ENCODE measurements at regions not wholly inside any gene's neighbourhood (a gene's known extent, or its start where the extent isn't known, plus 50 kb on each side); places are given as distances from the start of the nearest gene placed in this dataset.

DNA sequence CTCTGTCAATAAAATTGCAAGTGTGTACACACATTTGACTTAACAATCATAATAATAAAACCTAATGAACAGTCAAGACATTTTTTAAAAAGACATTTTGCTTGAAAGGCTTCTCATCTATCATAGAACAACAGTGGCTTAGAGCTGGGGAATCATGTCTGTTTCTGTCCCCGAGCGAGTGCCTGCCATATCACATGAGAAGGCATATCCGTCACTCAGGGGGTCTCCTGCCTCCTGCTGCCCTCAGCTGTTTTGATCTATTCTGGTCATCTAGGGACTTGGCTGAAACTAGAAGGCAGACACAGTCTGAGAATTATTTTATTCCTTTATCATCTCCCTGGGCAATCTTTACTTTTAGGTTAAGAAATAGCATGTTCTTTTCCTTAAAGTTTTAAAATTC, 278.7 kb upstream of the KLF6 start:
- no peak for TF ChIP-seq CTCF (conservative IDR thresholded peaks at IDR 0.05; ENCODE audit: low read depth, low read length)
- no peak overlapping the region for H3K4me3 ChIP-seq (ENCODE audit: low read depth, low read length)
- no peak for DNase-seq (ENCODE audit: low read depth)

DNA sequence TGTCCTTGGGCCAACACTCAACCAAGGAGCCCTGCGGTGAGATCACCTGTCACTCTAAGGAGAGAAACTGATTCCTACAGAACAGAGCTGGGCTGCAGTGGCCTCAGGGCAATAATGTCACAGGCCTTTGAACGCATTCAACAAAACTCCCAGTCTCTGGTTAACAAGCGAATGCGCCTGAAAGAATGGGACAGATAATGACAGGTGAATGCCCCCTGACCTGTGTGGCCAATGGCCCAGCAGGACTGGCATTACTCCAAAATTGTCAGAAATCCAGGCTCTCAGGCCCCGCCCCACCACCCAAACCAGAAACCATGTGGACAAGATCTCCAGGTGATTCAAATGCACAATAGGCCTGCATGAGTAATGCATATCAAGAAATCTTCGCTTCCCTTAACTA, 277.7 kb upstream of the KLF6 start:
- TF ChIP-seq CTCF (conservative IDR thresholded peaks at IDR 0.05; ENCODE audit: low read depth, low read length): no peak
- no peak for DNase-seq (ENCODE audit: low read depth)
- no peak overlapping the region for H3K4me3 ChIP-seq (ENCODE audit: low read depth, low read length)

DNA sequence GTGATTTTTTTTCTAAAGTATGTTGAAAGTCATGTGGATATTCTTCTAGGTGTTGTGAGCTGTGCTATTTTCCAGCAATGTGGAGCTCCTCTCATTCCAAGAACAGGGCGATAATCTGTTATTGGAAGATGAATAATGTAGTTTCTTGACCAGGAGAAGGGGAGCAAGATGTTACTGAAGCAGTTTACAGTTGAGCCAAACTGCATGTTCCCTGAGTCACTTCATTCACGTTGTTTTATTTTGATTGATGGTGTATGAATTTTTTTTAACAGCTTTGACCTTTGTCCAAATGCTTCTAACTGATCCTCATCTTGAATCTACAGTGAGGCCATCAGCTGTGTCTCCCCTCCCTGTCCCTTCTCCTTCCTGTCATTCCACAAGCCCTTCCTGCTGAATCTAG, 277.1 kb upstream of the KLF6 start:
- no peak for TF ChIP-seq CTCF (conservative IDR thresholded peaks at IDR 0.05; ENCODE audit: low read depth, low read length)
- H3K4me3 ChIP-seq (ENCODE audit: low read depth, low read length): no peak overlapping the region
- no peak for DNase-seq (ENCODE audit: low read depth)

DNA sequence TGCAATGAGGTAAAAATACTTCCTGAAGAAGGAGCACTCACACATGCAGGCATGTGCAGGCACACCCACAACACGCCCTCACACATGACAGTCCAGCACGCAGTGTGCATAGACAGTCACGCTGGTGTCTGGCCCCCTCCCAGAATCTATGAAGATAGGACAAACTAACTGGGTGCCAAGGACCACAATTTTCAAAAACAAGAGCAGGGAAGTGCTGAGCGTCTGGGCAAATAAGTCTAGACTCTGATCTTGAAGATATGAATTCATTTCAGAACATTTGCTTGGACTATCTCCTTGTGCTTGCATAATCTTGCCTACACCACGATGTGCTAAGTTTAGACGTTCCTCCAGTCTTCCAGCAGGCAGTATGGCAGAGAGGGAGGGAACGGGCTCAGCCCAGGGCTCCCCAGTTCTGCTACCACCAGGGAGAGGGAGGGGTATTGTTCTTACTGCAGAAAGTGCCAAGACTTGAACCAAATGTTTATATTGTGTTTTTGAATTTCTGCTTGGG, 276.5 kb upstream of the KLF6 start:
- H3K4me3 ChIP-seq (ENCODE audit: low read depth, low read length): no peak overlapping the region
- no peak for TF ChIP-seq CTCF (conservative IDR thresholded peaks at IDR 0.05; ENCODE audit: low read depth, low read length)
- no peak for DNase-seq (ENCODE audit: low read depth)

GRCh38 chr10:4059471-4060138, 274.6 kb upstream of the KLF6 start:
- H3K4me3 ChIP-seq (ENCODE audit: low read depth, low read length): no peak overlapping the region
- TF ChIP-seq CTCF (conservative IDR thresholded peaks at IDR 0.05; ENCODE audit: low read depth, low read length): no peak
- DNase-seq (ENCODE audit: low read depth): no peak

DNA sequence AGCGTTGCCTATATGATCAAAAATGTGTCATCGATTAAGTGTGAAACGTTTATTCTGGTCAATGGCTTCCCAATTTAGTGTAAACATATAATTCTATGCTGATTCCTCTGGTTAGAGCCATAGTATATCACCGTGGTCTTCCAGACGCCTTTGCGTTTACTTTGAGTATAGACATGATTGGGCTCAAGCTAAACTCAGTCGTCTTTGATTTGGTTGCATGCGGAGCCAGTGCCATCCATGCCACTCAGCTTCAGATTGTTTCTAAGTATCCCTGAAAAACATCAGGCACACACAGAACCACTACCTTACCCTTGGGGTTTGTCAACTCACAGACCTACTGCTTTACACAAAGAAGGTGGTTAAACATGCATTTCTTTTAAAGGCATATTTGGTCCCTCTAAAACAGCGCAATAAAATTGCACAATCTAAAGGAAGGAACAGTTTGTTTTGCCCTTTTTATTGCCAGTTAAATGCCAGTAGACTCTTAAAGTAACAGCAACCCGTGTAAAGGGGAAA, 273.6 kb upstream of the KLF6 start:
- no peak for TF ChIP-seq CTCF (conservative IDR thresholded peaks at IDR 0.05; ENCODE audit: low read depth, low read length)
- H3K4me3 ChIP-seq (ENCODE audit: low read depth, low read length): no peak overlapping the region
- DNase-seq (ENCODE audit: low read depth): no peak
